ENCODE measurements at regions not wholly inside any gene's neighbourhood (a gene's known extent, or its start where the extent isn't known, plus 50 kb on each side); places are given as distances from the start of the nearest gene placed in this dataset.
"Not testable (repeated sequence)": the region's sequence is repeated elsewhere in the genome, so short reads cannot be mapped to it uniquely, and the experiment has no call there.

DNA sequence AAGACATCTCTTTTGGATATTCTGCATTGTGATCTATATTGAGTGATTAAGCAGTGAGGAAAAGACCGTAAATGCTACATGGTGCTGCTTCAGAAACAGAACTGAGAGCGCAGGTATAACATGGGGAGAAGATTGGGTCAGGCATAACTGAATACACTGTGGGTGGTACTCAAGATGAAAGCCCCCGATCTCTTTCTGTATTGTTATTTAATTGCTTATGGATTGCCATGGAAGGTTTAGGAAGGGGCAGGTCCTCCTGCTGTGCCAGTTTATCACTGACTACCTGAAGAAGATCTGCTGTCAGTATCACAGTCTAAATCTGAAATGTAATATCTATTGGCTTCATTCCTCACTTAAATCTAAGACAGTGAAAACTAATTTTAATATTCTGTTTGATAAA lies 1568.7 kb upstream of the CELF4 start:
- DNase-seq (ENCODE audit: low spot score) = no peak

DNA sequence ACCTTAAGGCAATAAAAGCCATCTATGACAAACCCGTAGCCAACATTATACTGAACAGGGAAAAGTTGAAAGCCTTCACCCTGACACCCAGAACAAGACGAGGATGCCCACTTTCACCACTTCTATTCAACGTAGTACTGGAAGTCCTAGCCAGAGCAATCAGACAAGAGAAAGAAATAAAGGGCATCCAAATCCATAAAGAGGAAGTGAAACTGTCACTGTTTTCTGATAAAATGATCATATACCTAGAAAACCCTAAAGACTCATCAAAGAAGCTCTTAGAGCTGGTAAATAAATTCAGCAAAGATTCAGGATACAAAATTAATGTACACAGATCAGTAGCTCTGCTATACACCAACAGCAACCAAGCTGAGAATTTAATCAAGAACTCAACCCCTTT lies 1561.9 kb upstream of the CELF4 start:
- not testable (repeated sequence) for DNase-seq (ENCODE audit: low spot score)

DNA sequence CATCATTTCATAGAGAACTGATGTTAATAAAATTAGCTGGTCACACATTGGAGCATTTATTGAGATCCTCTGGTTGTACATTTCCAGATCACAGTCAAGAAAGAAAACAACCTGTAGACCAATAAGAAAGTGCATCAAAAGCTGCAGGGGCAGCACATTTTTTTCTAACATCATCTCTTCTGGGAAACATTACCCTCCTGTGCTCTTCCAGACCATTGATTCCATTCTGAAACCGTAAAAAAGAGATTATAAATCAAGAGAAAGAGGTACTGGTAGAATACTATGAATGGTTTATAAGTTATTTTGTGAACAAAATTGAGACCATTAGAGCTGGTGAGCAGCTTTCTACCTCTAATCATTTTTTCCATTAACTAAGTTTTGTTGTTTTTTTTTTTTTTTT lies 1548.2 kb upstream of the CELF4 start:
- DNase-seq (ENCODE audit: low spot score) = no peak

DNA sequence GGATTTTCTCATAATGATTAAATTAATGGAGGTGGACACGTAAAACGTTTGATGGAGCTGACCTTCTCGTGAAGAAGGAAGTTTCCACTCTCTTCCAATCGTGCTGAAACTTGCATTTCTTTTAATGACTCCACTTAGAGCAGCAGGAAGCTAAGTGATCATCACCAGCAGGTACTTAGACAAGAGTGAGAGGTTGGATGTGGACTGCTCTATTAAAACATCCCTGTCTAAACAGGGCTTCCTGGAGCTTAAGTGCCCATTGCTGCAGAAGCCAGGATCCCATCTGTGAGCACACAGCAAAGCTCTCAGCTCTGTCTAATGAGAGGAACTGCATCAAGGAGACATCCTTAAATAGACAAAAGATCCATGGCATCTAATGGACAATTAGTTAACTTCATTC lies 1539.5 kb upstream of the CELF4 start:
- no peak for DNase-seq (ENCODE audit: low spot score)

DNA sequence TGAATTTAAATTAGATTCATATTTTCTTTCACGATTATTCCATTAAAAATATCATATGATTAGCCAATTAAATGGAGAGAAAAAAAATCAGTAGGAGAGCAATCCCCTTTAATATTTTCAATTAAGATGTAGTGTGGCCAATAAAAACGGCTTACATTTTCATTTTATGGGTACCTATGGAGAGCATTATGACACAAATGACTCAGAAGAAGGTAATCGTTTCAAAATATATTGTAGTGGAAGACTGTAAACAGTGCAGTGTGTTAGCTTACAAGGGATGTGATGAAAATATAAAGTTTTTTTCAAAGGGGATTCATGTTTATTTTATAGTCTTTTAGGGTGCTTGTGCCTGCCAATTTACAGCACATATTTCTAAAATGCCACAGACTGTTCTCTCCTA lies 1507.4 kb upstream of the CELF4 start:
- DNase-seq (ENCODE audit: low spot score) = no peak

DNA sequence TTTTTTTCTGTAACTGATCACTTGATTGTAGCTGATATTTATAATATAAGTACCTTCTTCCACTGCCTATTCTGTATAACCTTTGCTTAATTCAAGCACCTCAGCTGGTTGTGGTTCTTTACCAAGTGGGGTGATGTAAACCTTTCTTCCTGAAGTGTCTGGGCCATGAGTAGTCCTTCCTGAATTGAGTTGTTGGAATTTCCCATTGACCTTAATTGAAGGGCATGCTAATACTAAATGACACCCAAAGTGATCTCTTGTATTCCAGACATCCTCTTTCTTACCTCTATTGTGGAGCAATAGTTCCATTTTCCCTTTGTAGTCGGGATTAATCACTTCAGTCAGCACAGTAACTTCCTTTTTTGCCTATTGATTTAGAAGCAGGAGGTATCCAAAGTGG lies 1496.8 kb upstream of the CELF4 start:
- DNase-seq (ENCODE audit: low spot score) = no peak

DNA sequence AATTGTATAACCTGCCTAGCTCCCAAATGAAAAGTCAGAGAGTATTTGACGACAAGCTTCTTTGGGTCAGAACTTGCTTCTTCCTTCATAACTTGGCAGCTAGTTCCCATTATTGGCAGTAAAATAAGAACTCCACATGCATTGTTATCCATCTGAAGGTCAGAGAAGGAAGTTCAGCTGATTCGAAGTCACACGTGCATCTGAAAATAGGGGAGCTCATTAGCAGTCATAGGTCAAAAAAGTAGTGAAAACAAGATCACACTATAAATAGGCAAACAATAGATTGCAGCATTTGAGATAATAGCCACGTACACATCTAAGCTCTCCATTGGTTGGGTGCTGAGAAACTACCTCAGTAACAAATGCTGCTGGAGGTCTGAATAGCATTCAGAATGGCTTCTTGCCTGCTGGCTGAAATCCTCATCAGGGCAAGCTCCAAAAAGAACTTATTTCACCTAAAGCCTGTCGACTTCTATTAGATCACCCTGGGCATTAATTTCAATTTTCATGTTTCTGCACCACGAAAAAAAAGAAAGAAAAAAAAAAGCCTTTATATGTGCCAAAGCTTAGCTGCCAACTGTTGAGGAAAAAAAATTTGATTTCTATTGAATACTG lies 1492.9 kb upstream of the CELF4 start:
- DNase-seq (ENCODE audit: low spot score) = no peak

DNA sequence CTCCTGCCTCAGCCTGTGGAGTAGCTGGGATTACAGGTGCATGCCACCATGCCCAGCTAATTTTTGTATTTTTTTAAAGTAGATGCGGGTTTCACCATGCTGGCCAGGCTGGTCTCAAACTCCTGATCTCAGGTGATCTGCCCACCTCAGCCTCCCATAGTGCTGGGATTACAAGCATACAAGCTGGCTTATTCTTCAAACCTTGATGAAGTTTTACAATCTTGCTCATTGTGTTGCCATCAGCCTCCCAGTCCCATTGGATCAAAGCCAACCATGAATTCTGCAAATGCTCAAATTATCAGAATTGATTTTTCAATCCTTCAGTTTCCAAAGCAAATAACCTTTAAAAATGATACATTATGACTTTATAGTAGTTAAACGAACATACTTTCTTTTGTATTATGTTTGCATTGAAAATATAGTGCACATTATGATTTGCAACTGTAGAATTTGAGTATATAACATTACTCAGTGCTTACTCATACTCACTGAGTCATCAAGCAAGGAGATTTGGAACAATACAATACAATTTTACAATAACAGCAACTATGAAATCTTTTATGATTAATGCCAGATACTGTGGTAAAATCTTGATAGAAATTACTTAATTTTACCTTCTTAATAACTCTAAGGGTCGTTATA lies 1491.9 kb upstream of the CELF4 start:
- DNase-seq (ENCODE audit: low spot score) = no peak

DNA sequence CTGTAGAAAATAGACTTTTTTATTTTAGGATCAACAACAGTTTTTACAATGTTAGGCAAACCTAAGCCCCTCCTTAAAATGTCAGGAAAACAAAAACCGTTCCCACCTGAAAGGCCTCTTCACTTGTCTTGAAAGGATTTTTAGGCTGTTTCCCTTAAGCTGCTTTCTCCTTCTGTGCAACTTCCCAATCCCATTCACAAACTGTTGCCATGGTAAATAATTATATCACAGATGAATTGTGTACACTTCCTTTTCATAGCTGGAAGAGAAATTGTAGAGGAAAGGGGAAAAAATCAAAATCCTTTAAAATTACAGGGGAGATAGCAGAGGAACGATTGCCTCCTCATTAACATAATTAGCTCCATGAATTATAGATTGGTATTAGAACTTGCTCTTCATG lies 1488.0 kb upstream of the CELF4 start:
- DNase-seq (ENCODE audit: low spot score) = no peak

DNA sequence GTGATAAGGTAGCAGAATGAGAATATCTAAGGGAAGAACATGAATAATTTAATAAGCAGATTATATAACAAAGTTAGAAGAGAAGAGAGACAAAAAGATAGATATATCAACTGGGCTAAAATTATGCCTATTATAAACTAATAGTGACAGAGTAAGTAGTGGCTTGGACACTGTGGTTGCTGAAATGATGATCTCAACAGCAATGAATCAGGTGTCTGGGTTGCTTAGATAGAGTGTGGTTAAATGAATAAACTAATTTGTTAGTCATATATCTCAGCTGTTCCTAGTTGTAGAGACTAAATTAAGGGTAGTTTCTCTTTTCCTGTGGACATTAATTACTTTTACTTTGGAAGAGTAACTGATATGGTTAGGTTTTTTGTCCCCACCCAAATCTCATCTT lies 1485.4 kb upstream of the CELF4 start:
- no peak for DNase-seq (ENCODE audit: low spot score)

DNA sequence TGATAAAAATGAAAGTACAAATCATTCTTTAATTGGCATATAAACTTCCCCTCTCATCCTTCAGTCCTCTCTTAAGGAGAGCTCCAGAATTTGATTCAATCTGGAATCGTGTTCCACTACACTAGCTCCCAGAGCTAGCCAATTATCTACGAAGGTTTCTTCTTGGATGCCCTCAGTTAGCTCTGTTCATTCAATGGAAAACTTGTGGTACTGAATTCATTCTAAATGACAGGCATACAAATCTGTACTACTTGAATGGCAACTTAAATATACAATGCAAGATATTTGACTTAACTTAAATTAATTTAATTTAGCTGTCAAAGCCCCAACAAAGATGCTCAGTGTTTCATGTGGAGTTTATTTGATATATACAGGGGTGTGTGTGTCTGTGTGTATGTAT lies 1474.2 kb upstream of the CELF4 start:
- no peak for DNase-seq (ENCODE audit: low spot score)

DNA sequence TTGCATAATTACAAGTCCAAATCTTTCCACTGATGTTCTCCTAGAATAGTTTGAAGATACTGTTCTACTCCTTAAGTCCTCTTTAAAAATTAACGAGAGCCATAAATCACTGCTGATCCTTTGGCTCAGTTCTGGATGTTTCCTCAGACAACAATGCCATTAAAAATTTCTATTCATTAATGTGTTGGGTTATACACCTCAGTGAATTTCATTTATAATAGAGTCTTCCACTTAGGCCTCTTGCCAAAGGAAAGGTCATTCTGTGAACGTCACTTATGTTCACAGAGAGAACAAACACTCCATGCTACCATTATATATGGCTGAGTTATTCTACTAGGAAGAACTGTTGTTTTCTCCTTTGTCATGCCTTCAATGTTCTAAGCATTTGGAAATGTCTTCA lies 1472.3 kb upstream of the CELF4 start:
- DNase-seq (ENCODE audit: low spot score) = no peak

DNA sequence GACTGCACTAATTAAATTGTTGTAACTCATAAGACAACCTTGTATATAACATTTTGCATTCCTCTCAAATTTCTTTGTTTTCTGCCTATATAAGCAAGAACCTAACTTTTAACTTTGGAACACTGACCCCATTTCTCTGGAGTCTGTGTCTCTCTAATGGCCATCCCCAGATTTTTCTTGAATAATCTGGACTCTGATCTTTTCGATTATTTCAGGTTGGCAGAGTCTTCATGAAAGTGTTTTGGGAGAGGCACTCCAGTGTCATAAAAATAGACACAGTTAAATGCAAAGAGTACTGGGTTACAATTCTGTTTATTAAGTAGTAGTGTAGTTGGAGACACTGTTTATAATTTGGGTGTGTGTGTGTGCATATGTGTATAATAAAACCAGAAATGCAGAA lies 1467.7 kb upstream of the CELF4 start:
- no peak for DNase-seq (ENCODE audit: low spot score)

DNA sequence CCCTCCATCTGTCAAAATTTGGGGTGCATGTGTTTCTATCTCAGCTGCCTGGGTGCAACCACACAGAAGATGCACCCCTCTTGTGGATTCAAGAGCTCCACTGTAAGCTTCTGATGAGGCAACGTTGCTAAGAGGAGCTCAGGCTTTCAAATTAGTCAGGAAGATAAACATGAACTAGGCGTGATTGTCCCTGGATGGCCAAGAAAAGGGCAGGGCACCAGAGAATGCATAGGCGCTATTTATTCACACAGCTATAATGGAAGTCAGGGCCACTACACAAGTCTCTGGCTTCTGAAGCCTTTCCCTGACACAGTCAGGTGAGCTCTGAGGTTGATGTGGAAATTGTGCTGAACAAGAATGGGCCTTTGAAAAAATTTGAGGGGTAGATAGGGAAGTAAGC lies 1466.0 kb upstream of the CELF4 start:
- no peak for DNase-seq (ENCODE audit: low spot score)

DNA sequence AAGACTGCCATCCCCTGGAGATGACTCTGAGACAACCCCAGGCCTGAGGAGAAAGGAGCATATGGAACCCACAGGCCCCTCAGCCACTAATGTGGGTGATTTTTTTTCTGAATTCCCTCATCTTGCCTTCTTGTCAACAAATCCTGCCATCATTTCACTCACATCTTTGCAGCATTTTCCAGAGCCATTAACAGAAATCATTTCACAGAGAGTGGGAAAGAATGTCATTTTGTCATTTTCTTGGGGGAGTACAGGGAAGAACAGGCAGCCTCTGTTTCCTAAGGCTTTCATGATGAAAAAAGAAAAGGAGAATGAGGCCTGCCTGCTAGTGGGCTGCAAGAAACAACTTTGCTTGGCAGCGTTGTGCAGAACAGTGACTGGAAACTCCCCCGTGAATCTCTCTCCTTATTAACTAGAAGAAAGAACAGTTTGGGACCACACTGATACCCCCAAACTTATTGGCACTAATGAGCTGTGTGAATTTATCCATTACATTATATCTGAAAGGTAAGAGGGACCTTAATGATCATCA lies 1464.6 kb upstream of the CELF4 start:
- DNase-seq (ENCODE audit: low spot score) = no peak

DNA sequence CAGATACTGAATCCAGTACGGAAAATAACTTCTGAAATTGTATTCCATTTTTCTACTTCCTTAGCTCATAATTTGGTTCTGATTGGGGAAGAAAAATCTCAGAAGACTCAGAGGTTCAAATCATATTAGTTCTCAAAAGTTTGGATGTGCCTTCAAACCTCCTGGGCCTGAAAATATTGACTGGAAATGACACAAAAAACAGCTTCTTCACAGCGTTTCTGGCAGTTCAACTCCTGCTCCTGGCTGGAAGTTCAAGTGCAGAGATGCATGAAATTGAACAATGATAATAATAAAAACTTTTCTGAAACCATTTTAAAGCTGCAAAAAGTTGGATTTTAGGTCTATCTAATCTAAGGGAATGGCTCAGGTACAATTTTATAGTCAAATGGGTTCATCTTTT lies 1459.9 kb upstream of the CELF4 start:
- DNase-seq (ENCODE audit: low spot score) = no peak

DNA sequence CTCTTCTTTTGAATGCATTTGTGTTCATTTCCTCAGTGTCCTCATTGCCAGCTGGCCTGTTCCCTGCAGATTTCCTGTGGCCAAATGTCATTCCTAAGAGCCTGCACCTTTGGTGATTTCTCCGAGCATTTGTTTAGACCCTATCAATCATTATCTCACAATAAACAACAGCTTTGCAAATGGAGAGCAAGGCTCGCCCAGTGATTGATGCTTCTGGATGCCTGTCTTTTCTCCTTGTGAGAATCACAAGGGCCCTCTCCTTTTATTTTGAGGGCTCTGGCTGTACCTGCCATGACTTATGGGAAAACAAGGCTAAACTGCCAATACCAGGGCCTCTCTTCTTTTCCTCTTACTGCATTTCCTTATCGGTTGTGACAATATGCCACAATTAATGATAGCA lies 1454.4 kb upstream of the CELF4 start:
- no peak for DNase-seq (ENCODE audit: low spot score)

DNA sequence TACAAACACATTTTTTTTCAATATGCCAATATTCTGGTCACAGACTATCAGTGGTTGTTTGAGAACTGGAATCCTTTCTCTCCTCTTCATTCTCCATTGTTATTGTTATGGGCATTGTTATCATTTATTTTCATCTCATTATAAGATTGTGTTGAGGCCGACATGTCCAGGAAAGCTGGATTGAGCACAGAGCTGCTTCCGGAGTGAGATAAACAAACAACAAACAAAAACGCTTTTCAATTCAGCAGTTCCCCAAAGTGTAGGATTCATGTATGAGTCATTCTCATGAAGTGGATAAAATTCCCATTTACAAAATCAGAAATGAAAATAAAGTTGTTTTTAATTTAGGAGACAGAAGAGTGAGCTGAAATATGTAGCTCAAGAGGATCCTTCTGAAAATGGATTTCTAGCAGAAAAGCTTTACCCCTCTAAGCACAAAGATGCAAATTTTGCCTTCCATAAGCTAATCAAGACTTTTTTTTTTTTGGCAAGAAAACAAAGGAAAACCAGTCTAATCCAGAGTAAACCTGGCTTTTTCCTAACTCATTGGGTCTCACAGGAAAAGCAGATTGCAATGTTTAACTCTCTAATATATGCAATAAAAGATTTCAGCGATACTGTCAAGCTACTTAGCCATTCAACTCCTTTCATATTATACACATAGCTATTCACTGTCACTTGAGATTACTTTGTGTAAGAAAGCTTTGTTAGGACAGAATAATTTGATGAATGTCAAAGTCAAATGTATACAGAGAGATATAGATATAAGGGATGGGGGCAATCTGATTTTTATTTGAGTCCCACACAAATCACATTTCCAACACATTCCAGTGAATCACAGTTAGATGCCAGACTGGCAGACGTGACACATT lies 1441.7 kb upstream of the CELF4 start:
- no peak for DNase-seq (ENCODE audit: low spot score)

DNA sequence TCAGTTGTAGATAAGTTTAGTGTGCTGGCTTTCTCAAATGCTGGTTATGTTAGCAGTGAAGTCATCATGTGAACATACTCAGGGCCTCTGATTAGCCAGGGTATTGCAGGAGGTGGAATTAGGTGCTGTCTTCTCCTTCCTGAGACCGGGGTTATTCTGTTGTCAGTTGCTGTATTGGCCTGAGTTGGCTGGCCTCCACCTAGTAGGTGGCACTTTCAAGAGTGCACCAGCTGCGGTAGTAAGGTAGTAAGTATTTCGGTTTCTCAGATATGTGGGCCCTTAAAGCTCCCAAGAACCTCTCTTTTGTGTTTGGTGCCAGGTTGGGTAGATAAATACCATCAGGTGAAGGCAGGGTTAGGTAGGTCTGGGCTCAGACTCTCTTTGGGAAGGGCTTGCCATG lies 1430.5 kb upstream of the CELF4 start:
- no peak for DNase-seq (ENCODE audit: low spot score)

DNA sequence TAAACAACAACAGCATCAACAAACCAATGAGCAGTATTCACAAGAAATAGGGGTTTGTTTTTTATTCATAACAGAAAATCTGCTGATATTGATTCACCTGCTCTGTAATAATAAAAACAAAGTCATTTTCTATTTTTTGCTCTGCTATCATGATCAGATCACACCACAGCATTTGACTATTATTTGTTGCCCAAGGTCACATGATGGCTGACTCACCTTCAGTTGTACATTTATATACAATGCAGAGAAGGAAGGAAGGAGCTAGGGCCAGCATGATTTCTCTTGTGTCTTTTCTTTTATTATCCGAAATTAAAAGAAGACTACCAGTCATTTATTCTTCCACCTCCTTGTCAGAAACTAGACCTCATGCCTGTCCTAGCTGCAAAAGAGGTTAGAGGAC lies 1427.7 kb upstream of the CELF4 start:
- no peak for DNase-seq (ENCODE audit: low spot score)

DNA sequence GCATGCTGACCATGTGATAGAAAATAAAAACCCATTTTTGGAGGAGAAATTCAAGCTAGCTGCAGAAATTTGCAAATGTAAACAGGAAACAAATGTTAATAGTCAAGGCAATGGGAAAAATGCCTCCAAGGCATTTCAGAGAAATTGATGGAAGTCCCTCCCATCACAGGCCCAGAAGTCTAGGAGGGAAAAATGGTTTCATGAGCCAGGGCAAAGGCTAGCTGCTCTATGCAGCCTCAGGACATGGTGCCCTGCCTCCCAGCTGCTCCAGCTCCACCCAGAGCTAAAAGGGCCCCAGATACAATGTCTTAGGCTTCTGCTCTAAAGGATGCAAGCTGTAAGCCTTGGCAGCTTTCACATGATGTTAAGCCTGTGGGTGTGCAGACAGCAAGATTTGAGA lies 1419.4 kb upstream of the CELF4 start:
- no peak for DNase-seq (ENCODE audit: low spot score)

DNA sequence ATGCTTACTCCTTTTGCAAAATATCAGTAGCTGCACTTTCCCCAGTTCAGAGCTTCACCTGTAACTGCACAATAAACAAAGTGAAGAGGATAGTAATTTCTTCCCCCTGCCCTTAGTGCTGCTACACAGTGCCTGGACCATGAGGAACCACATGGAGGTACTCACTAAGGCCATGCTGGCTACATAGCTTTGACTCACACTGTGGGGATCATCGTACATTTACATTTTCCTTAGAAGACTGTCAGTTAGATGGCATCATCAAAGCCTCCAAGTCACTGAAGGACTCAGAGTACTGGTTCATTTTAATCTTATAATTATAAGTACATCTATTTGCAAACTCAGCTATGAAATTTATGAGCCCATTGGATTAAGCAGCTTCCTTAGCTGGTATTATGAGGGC lies 1416.5 kb upstream of the CELF4 start:
- DNase-seq (ENCODE audit: low spot score) = no peak

DNA sequence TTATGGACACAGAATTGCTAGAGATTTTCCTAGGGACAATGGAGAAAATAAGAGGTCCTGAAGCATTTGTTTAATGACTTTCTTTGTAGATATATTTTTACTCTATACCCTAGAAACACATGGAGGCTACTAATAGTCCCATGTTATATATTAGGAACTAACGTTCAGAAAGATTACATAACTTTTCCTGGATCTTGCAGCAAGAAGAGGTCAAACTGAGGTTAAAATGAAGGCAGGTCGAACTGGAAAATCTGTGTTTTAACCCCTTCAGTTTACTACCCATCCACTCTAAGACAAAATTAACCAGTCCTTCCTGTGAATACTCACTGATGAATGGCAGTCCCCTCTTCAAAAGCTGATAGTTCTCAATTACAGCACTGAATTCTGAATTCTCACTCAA lies 1415.8 kb upstream of the CELF4 start:
- DNase-seq (ENCODE audit: low spot score) = no peak
